ENCODE measurements at regions not wholly inside any gene's neighbourhood (a gene's known extent, or its start where the extent isn't known, plus 50 kb on each side); places are given as distances from the start of the nearest gene placed in this dataset.

- DNase-seq (no peak), FAIRE-seq (no peak)
- H3K27me3 ChIP-seq (ENCODE audit: control insufficient read depth, insufficient read depth, low read length) = no peaks in the 10 kb centered on the region
- H3K4me1 ChIP-seq (ENCODE audit: control insufficient read depth in 2 of 3, insufficient read depth in 2 of 3, low read depth in 1 of 3, low read length in 3 of 3) = no peaks in the 10 kb centered on the region
- TF ChIP-seq, protein P1, sequence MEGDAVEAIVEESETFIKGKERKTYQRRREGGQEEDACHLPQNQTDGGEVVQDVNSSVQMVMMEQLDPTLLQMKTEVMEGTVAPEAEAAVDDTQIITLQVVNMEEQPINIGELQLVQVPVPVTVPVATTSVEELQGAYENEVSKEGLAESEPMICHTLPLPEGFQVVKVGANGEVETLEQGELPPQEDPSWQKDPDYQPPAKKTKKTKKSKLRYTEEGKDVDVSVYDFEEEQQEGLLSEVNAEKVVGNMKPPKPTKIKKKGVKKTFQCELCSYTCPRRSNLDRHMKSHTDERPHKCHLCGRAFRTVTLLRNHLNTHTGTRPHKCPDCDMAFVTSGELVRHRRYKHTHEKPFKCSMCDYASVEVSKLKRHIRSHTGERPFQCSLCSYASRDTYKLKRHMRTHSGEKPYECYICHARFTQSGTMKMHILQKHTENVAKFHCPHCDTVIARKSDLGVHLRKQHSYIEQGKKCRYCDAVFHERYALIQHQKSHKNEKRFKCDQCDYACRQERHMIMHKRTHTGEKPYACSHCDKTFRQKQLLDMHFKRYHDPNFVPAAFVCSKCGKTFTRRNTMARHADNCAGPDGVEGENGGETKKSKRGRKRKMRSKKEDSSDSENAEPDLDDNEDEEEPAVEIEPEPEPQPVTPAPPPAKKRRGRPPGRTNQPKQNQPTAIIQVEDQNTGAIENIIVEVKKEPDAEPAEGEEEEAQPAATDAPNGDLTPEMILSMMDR (IDR thresholded peaks at IDR 0.05; ENCODE audit: borderline replicate concordance, extremely low read depth, insufficient read depth) = no peak
- H3K9ac ChIP-seq (ENCODE audit: low read length in 3 of 3) = no peak overlapping the region
- intact Hi-C loops (cut with DNase I) = no loop called here
- H3K4me3 ChIP-seq (ENCODE audit: low read length in 3 of 3) = no peak overlapping the region
- no peaks in the 10 kb centered on the region for H3K9me3 ChIP-seq (ENCODE audit: control insufficient read depth in 2 of 3, insufficient read depth in 1 of 3, low read length in 3 of 3)
- no peaks in the 10 kb centered on the region for H3K36me3 ChIP-seq (ENCODE audit: control insufficient read depth in 2 of 3, insufficient read depth in 3 of 3, low read length in 3 of 3)
- H3K27ac ChIP-seq (ENCODE audit: low read depth in 2 of 2, low read length in 2 of 2) = no peak overlapping the region
Observed at GRCh38 chr4:170705907-170706306, 616.2 kb upstream of the AADAT start.

DNA sequence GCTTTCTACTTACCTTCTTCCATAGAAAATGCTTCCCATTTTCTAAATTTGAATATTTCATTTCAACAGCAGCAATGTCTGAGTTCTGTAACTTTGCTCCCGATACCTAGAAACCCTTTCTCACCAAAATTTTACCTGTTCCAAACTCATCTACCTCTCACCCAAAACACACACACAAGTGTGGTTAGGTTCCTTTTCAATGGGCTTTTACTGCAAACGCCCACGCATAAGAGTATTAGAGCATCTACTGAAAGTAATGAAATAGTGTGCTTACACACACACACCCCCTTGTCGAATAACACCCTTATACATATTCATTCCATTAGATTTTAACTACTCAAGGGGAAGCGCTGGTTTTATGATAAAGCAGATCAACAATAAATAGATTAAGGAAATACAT is 610.3 kb upstream of the AADAT start:
- no peak for FAIRE-seq
- no peaks in the 10 kb centered on the region for H3K9me3 ChIP-seq (ENCODE audit: control insufficient read depth in 2 of 3, insufficient read depth in 1 of 3, low read length in 3 of 3)

DNA sequence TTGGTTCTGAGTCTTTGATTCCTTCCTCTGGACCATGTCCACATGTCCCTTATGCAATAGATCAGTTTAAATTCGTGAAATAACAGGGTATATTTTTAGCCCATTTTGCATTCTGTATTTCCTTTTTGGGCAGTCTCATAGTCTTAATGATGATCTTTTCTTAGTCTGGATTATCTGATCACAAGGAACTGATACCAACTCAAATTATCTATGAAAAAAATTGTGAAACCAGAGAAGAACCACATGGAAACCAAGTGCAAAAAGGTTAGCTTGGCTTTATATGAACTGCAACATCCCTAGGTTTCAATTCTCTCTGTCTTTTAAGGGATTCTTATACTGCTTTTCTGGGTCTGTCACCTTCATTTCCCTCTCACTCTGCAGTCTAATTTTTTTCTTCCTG is 608.6 kb upstream of the AADAT start:
- no peak for FAIRE-seq
- Histone ChIP-seq H3K4me1 (ENCODE audit: control insufficient read depth in 2 of 3, insufficient read depth in 2 of 3, low read depth in 1 of 3, low read length in 3 of 3) (no peaks in the 10 kb centered on the region), H3K9ac (ENCODE audit: low read length in 3 of 3) (no peak overlapping the region), H3K4me3 (ENCODE audit: low read length in 3 of 3) (no peak overlapping the region), H3K36me3 (ENCODE audit: control insufficient read depth in 2 of 3, insufficient read depth in 3 of 3, low read length in 3 of 3) (no peaks in the 10 kb centered on the region), H3K27ac (ENCODE audit: low read depth in 2 of 2, low read length in 2 of 2) (no peak overlapping the region), H3K9me3 (ENCODE audit: control insufficient read depth in 2 of 3, insufficient read depth in 1 of 3, low read length in 3 of 3) (no peaks in the 10 kb centered on the region), H3K27me3 (ENCODE audit: control insufficient read depth, insufficient read depth, low read length) (no peaks in the 10 kb centered on the region)
- intact Hi-C loops (cut with DNase I) = no loop called here
- TF ChIP-seq, protein P1 (IDR thresholded peaks at IDR 0.05; ENCODE audit: borderline replicate concordance, extremely low read depth, insufficient read depth) = no peak
- no peak for DNase-seq

More for the DNA sequence above, 610.3 kb upstream of the AADAT start:
- Histone ChIP-seq H3K27ac (ENCODE audit: low read depth in 2 of 2, low read length in 2 of 2) (no peak overlapping the region), H3K36me3 (ENCODE audit: control insufficient read depth in 2 of 3, insufficient read depth in 3 of 3, low read length in 3 of 3) (no peaks in the 10 kb centered on the region), H3K4me1 (ENCODE audit: control insufficient read depth in 2 of 3, insufficient read depth in 2 of 3, low read depth in 1 of 3, low read length in 3 of 3) (no peaks in the 10 kb centered on the region), H3K4me3 (ENCODE audit: low read length in 3 of 3) (no peak overlapping the region), H3K9ac (ENCODE audit: low read length in 3 of 3) (no peak overlapping the region), H3K27me3 (ENCODE audit: control insufficient read depth, insufficient read depth, low read length) (no peaks in the 10 kb centered on the region)
- no peak for DNase-seq
- intact Hi-C loops (cut with DNase I) = no loop called here
- TF ChIP-seq, protein P1 (IDR thresholded peaks at IDR 0.05; ENCODE audit: borderline replicate concordance, extremely low read depth, insufficient read depth) = no peak

DNA sequence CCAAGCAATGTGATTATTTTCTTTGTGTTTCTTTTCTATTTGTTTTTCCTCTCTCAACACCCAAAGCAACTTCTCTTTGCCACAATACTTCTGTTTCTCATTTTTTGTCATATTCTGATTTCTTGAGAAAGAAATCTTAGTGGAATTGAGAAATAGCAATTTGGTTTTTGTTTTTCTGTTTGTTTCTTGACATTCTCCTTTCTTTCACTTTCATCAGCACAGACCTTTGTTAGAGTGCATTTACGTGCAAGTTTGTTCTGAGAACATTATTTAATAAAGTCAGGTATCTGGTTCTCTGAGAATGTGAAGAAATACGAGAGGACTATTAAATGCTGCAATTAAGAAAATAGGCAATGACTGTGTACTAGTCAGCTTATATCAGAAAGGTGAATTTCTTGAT is 608.1 kb upstream of the AADAT start:
- DNase-seq = no peak
- Histone ChIP-seq H3K27me3 (ENCODE audit: control insufficient read depth, insufficient read depth, low read length) (no peaks in the 10 kb centered on the region), H3K27ac (ENCODE audit: low read depth in 2 of 2, low read length in 2 of 2) (no peak overlapping the region), H3K4me3 (ENCODE audit: low read length in 3 of 3) (no peak overlapping the region), H3K9me3 (ENCODE audit: control insufficient read depth in 2 of 3, insufficient read depth in 1 of 3, low read length in 3 of 3) (no peaks in the 10 kb centered on the region), H3K36me3 (ENCODE audit: control insufficient read depth in 2 of 3, insufficient read depth in 3 of 3, low read length in 3 of 3) (no peaks in the 10 kb centered on the region), H3K9ac (ENCODE audit: low read length in 3 of 3) (no peak overlapping the region), H3K4me1 (ENCODE audit: control insufficient read depth in 2 of 3, insufficient read depth in 2 of 3, low read depth in 1 of 3, low read length in 3 of 3) (no peaks in the 10 kb centered on the region)
- intact Hi-C loops (cut with DNase I) = no loop called here
- FAIRE-seq = no peak
- TF ChIP-seq, protein P1 (IDR thresholded peaks at IDR 0.05; ENCODE audit: borderline replicate concordance, extremely low read depth, insufficient read depth) = no peak

Measured in kidney (tissue), 13 donors.